ENCODE measurements at regions not wholly inside any gene's neighbourhood (a gene's known extent, or its start where the extent isn't known, plus 50 kb on each side); places are given as distances from the start of the nearest gene placed in this dataset.

DNA sequence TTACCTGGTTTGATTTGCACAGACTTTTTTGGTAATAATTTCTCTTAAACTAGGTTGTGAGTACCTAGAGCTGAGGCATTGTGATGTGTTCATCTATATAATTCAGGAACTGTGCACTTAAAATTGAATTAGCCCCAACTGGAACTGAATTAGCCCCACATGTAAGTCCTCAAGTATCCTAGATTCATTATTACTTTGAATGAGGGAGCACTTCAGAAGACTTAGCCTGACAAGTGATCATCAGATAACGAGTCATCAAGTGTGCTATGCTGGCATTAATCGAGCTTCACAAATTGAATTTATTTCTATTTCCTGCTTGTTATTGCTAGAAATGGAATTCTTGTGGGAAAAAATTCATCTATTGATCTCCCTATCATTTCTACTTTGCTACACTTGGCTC is 323.4 kb upstream of the SEMA3D start:
- Mint-ChIP-seq H3K4me1 (ENCODE audit: low read depth) (peaks cover 33% of the 10 kb centered on the region), H3K27me3 (ENCODE audit: insufficient read depth) (no peaks in the 10 kb centered on the region), H3K9me3 (no peaks in the 10 kb centered on the region), H3K36me3 (ENCODE audit: low read depth) (no peaks in the 10 kb centered on the region), H3K27ac (no peak overlapping the region), H3K4me3 (no peak overlapping the region)
- TF ChIP-seq, protein P1, sequence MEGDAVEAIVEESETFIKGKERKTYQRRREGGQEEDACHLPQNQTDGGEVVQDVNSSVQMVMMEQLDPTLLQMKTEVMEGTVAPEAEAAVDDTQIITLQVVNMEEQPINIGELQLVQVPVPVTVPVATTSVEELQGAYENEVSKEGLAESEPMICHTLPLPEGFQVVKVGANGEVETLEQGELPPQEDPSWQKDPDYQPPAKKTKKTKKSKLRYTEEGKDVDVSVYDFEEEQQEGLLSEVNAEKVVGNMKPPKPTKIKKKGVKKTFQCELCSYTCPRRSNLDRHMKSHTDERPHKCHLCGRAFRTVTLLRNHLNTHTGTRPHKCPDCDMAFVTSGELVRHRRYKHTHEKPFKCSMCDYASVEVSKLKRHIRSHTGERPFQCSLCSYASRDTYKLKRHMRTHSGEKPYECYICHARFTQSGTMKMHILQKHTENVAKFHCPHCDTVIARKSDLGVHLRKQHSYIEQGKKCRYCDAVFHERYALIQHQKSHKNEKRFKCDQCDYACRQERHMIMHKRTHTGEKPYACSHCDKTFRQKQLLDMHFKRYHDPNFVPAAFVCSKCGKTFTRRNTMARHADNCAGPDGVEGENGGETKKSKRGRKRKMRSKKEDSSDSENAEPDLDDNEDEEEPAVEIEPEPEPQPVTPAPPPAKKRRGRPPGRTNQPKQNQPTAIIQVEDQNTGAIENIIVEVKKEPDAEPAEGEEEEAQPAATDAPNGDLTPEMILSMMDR (IDR thresholded peaks at IDR 0.05) = no peak
- DNase-seq = no peak

GRCh38 chr7:85509476-85509875 is 322.6 kb upstream of the SEMA3D start:
- peak; percentile 3 for DNase-seq
- no peaks in the 10 kb centered on the region for H3K27me3 Mint-ChIP-seq (ENCODE audit: insufficient read depth)
- no peaks in the 10 kb centered on the region for H3K9me3 Mint-ChIP-seq
- TF ChIP-seq, protein P1 (IDR thresholded peaks at IDR 0.05) = no peak
- peak overlapping the region; percentile 50 for H3K4me3 Mint-ChIP-seq
- H3K27ac Mint-ChIP-seq = peak overlapping the region; percentile 59
- peaks cover 25% of the 10 kb centered on the region for H3K4me1 Mint-ChIP-seq (ENCODE audit: low read depth)
- H3K36me3 Mint-ChIP-seq (ENCODE audit: low read depth) = no peaks in the 10 kb centered on the region

- peak overlapping the region; percentile 59 for H3K27ac Mint-ChIP-seq
- TF ChIP-seq, protein P1 (IDR thresholded peaks at IDR 0.05) = no peak
- peaks cover 20% of the 10 kb centered on the region for H3K4me1 Mint-ChIP-seq (ENCODE audit: low read depth)
- DNase-seq = peak; percentile 90
- peak overlapping the region; percentile 50 for H3K4me3 Mint-ChIP-seq
- H3K27me3 Mint-ChIP-seq (ENCODE audit: insufficient read depth) = peaks cover 2% of the 10 kb centered on the region; the same call in 1 of the 2 replicates
- H3K9me3 Mint-ChIP-seq = no peaks in the 10 kb centered on the region
- H3K36me3 Mint-ChIP-seq (ENCODE audit: low read depth) = no peaks in the 10 kb centered on the region
Measured at GRCh38 chr7:85508642-85509410, 322.0 kb upstream of the SEMA3D start.

DNA sequence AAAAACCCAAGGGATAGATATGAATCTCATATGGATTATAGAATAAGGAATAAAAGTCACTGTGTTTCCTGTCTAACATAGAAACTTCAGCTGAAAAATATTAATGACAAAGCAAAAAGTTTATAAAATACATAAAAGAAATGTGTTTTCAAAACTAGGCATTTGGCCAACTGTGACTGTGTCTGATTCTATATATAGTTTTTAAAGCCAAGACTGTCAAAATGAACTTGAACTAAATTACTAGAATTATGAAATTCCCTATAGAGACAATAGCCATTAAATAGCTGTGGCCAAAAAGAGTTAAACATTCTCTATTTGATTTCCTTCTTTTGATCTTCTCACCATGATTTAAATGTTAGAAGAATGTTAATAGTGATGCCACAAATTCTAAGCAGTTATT is 311.2 kb upstream of the SEMA3D start:
- H3K4me3 Mint-ChIP-seq = no peak overlapping the region
- peaks cover 4% of the 10 kb centered on the region; the same call in 1 of the 2 replicates for H3K9me3 Mint-ChIP-seq
- TF ChIP-seq, protein P1 (IDR thresholded peaks at IDR 0.05) = no peak
- no peak overlapping the region for H3K27ac Mint-ChIP-seq
- no peaks in the 10 kb centered on the region; the same call in 1 of the 2 replicates for H3K27me3 Mint-ChIP-seq (ENCODE audit: insufficient read depth)
- peaks cover 7% of the 10 kb centered on the region; the same call in 1 of the 2 replicates for H3K36me3 Mint-ChIP-seq (ENCODE audit: low read depth)
- no peak for DNase-seq
- H3K4me1 Mint-ChIP-seq (ENCODE audit: low read depth) = peaks cover 5% of the 10 kb centered on the region; the same call in 1 of the 2 replicates

- no peak overlapping the region for H3K4me3 Mint-ChIP-seq
- H3K4me1 Mint-ChIP-seq (ENCODE audit: low read depth) = peaks cover 12% of the 10 kb centered on the region
- no peaks in the 10 kb centered on the region for H3K9me3 Mint-ChIP-seq
- no peaks in the 10 kb centered on the region; the same call in 1 of the 2 replicates for H3K27me3 Mint-ChIP-seq (ENCODE audit: insufficient read depth)
- 0 out of 2 replicates have a peak overlapping the region, but pooled peaks have one; percentile 19 for H3K27ac Mint-ChIP-seq
- TF ChIP-seq, protein P1 (IDR thresholded peaks at IDR 0.05) = no peak
- DNase-seq = peak; percentile 81
- H3K36me3 Mint-ChIP-seq (ENCODE audit: low read depth) = 0 out of 2 replicates have a peak, but pooled peaks cover 3% of the 10 kb centered on the region
Measured at GRCh38 chr7:85489498-85489897, 302.6 kb upstream of the SEMA3D start.
